Peyer's patch (tissue), 4 donors: ENCODE measurements at regions not wholly inside any gene's neighbourhood (a gene's known extent, or its start where the extent isn't known, plus 50 kb on each side); places are given as distances from the start of the nearest gene placed in this dataset.

Source experiments
- DNase-seq, 3 donors: peaks; one replicate each; pipeline ENCODE4 v3.0.0-alpha.2; 2017 to 2019
- H3K27ac ChIP-seq, 4 donors: fragments of 200-600 bp; sonication (generic); one replicate each; pipeline ENCODE4 v1.5.1; 2016 to 2019
- H3K27me3 ChIP-seq, 2 donors: fragments of 200-600 bp; sonication (generic); one replicate each; pipeline ENCODE4 v1.5.1; 2019
- H3K36me3 ChIP-seq, 3 donors: fragments of 200-600 bp; sonication (generic); one replicate each; pipeline ENCODE4 v1.5.1; 2016 to 2019
- H3K4me1 ChIP-seq, 4 donors: fragments of 200-600 bp; sonication (generic); one replicate each; pipeline ENCODE4 v1.5.1; 2016 to 2019
- H3K4me3 ChIP-seq, 4 donors: fragments of 200-600 bp; sonication (generic); 1 replicate in 3 of 4; 2 replicates in 1 of 4; pipeline ENCODE4 v1.5.1; 2016 to 2019; ENCODE audit warnings: mild to moderate bottlenecking in 1 of 4
- H3K9me3 ChIP-seq, 4 donors: fragments of 200-600 bp; sonication (generic); one replicate each; pipeline ENCODE4 v1.5.1; 2016 to 2019; ENCODE audit warnings: mild to moderate bottlenecking in 1 of 4
- CTCF ChIP-seq, 6 experiments: fragments of 450-650 bp in 4 of 6; fragments of 200-600 bp in 2 of 6; sonication (generic) in 1 of 6; IDR thresholded peaks; one replicate each; pipeline ENCODE4 v1.5.1; 2017 to 2019; ENCODE audit warnings: antibody characterized with exemption in 6 of 6, mild to moderate bottlenecking in 3 of 6, moderate library complexity in 1 of 6
- POLR2A ChIP-seq, 2 donors: fragments of 450-650 bp; IDR thresholded peaks; one replicate each; pipeline ENCODE4 v1.5.1; 2017; ENCODE audit warnings: antibody characterized with exemption in 2 of 2, mild to moderate bottlenecking in 2 of 2, moderate library complexity in 2 of 2

GRCh38 chr2:108076527-108076926 lies 90.2 kb downstream of the SLC5A7 start:
- H3K36me3 ChIP-seq = no peaks in the 10 kb centered on the region
- no peak overlapping the region for H3K4me3 ChIP-seq
- no peaks in the 10 kb centered on the region for H3K4me1 ChIP-seq
- no peaks in the 10 kb centered on the region for H3K9me3 ChIP-seq
- no peak for TF ChIP-seq POLR2A (IDR thresholded peaks at IDR 0.05)
- TF ChIP-seq CTCF (IDR thresholded peaks at IDR 0.05) = no peak
- no peak overlapping the region for H3K27ac ChIP-seq
- no peak for DNase-seq
- H3K27me3 ChIP-seq = no peaks in the 10 kb centered on the region

GRCh38 chr2:108079736-108080135 lies 93.4 kb downstream of the SLC5A7 start:
- H3K4me3 ChIP-seq = no peak overlapping the region
- H3K9me3 ChIP-seq = no peaks in the 10 kb centered on the region
- H3K27ac ChIP-seq = no peak overlapping the region
- no peaks in the 10 kb centered on the region for H3K4me1 ChIP-seq
- DNase-seq = no peak
- no peaks in the 10 kb centered on the region for H3K36me3 ChIP-seq
- no peaks in the 10 kb centered on the region for H3K27me3 ChIP-seq
- TF ChIP-seq POLR2A (IDR thresholded peaks at IDR 0.05) (no peak), CTCF (IDR thresholded peaks at IDR 0.05) (no peak)

GRCh38 chr2:108080177-108080576 lies 93.9 kb downstream of the SLC5A7 start:
- Histone ChIP-seq H3K27me3 (no peaks in the 10 kb centered on the region), H3K4me3 (no peak overlapping the region), H3K4me1 (no peaks in the 10 kb centered on the region), H3K36me3 (no peaks in the 10 kb centered on the region), H3K9me3 (no peaks in the 10 kb centered on the region), H3K27ac (no peak overlapping the region)
- TF ChIP-seq CTCF (IDR thresholded peaks at IDR 0.05) = no peak
- DNase-seq = no peak

- Histone ChIP-seq H3K4me1 (no peaks in the 10 kb centered on the region), H3K4me3 (no peak overlapping the region), H3K9me3 (no peaks in the 10 kb centered on the region), H3K27me3 (no peaks in the 10 kb centered on the region), H3K36me3 (no peaks in the 10 kb centered on the region), H3K27ac (no peak overlapping the region)
- DNase-seq = no peak
- no peak for TF ChIP-seq POLR2A (IDR thresholded peaks at IDR 0.05)
- TF ChIP-seq CTCF (IDR thresholded peaks at IDR 0.05) = no peak
These were observed 96.7 kb downstream of the SLC5A7 start for GRCh38 chr2:108082978-108083377.

GRCh38 chr2:108084311-108084710 lies 98.0 kb downstream of the SLC5A7 start:
- TF ChIP-seq CTCF (IDR thresholded peaks at IDR 0.05) = no peak
- TF ChIP-seq POLR2A (IDR thresholded peaks at IDR 0.05) = no peak
- Histone ChIP-seq H3K36me3 (no peaks in the 10 kb centered on the region), H3K9me3 (no peaks in the 10 kb centered on the region), H3K27ac (no peak overlapping the region), H3K27me3 (no peaks in the 10 kb centered on the region), H3K4me3 (no peak overlapping the region), H3K4me1 (no peaks in the 10 kb centered on the region)
- DNase-seq = no peak

GRCh38 chr2:108092886-108093285 lies 106.6 kb downstream of the SLC5A7 start:
- Histone ChIP-seq H3K4me3 (no peak overlapping the region), H3K9me3 (no peaks in the 10 kb centered on the region)

More at GRCh38 chr2:108092886-108093285, 106.6 kb downstream of the SLC5A7 start:
- Histone ChIP-seq H3K27ac (no peak overlapping the region), H3K36me3 (no peaks in the 10 kb centered on the region), H3K27me3 (no peaks in the 10 kb centered on the region), H3K4me1 (no peaks in the 10 kb centered on the region)
- DNase-seq = no peak
- TF ChIP-seq POLR2A (IDR thresholded peaks at IDR 0.05) (no peak), CTCF (IDR thresholded peaks at IDR 0.05) (no peak)
